GM21717 (cell line): ENCODE measurements at regions not wholly inside any gene's neighbourhood (a gene's known extent, or its start where the extent isn't known, plus 50 kb on each side); places are given as distances from the start of the nearest gene placed in this dataset.
"Not testable (repeated sequence)": the region's sequence is repeated elsewhere in the genome, so short reads cannot be mapped to it uniquely, and the experiment has no call there.

Experiments
- ATAC-seq: cut with Tn5 transposase; IDR thresholded peaks from one replicate; pipeline ENCODE4 v1.9.1; 2021; ENCODE audit warnings: mild to moderate bottlenecking, moderate library complexity; ENCODE audit not compliant: unreplicated experiment

- ATAC-seq = no peak
Measured at GRCh38 chr4:26039639-26040359, 125.8 kb downstream of the SMIM20 start.

GRCh38 chr4:26044524-26044923 is 130.5 kb downstream of the SMIM20 start:
- ATAC-seq = no peak

GRCh38 chr4:26044983-26045382 is 131.0 kb downstream of the SMIM20 start:
- no peak for ATAC-seq

GRCh38 chr4:26047795-26048194 is 133.8 kb downstream of the SMIM20 start:
- ATAC-seq = no peak

GRCh38 chr4:26048378-26048882 is 134.4 kb downstream of the SMIM20 start:
- ATAC-seq = no peak

- no peak for ATAC-seq
Measured at GRCh38 chr4:26048950-26049349, 134.9 kb downstream of the SMIM20 start.

- no peak for ATAC-seq
Measured at GRCh38 chr4:26049447-26049846, 135.4 kb downstream of the SMIM20 start.

- ATAC-seq = no peak
Measured at GRCh38 chr4:26050212-26050643, 136.2 kb downstream of the SMIM20 start.

GRCh38 chr4:26050671-26051070 is 136.7 kb downstream of the SMIM20 start:
- no peak for ATAC-seq

GRCh38 chr4:26051240-26051639 is 137.2 kb downstream of the SMIM20 start:
- no peak for ATAC-seq

GRCh38 chr4:26052663-26053541 is 138.9 kb downstream of the SMIM20 start:
- ATAC-seq = no peak

- ATAC-seq = no peak
Measured at GRCh38 chr4:26053761-26054160, 139.7 kb downstream of the SMIM20 start.

- ATAC-seq = no peak
Measured at GRCh38 chr4:26055855-26056254, 141.8 kb downstream of the SMIM20 start.

GRCh38 chr4:26056406-26056805 is 142.4 kb downstream of the SMIM20 start:
- no peak for ATAC-seq

GRCh38 chr4:26057839-26058238 is 143.8 kb downstream of the SMIM20 start:
- not testable (repeated sequence) for ATAC-seq

GRCh38 chr4:26058537-26058936 is 144.5 kb downstream of the SMIM20 start:
- peak; percentile 86 for ATAC-seq

- no peak for ATAC-seq
Measured at GRCh38 chr4:26059391-26060154, 145.6 kb downstream of the SMIM20 start.

GRCh38 chr4:26060286-26060685 is 146.3 kb downstream of the SMIM20 start:
- ATAC-seq = no peak

- ATAC-seq = no peak
Measured at GRCh38 chr4:26061248-26061986, 147.4 kb downstream of the SMIM20 start.

GRCh38 chr4:26062215-26062614 is 148.2 kb downstream of the SMIM20 start:
- ATAC-seq = no peak
